ENCODE measurements at regions not wholly inside any gene's neighbourhood (a gene's known extent, or its start where the extent isn't known, plus 50 kb on each side); places are given as distances from the start of the nearest gene placed in this dataset.

- Histone ChIP-seq H3K9me3 (ENCODE audit: control insufficient read depth in 2 of 2, low read length in 2 of 2) (no peaks in the 10 kb centered on the region), H3K27ac (ENCODE audit: low read depth in 2 of 2, low read length in 2 of 2) (no peak overlapping the region), H3K36me3 (ENCODE audit: control insufficient read depth in 2 of 2, insufficient read depth in 2 of 2, low read length in 2 of 2) (no peaks in the 10 kb centered on the region), H3K4me1 (ENCODE audit: control insufficient read depth in 2 of 2, insufficient read depth in 2 of 2, low read length in 2 of 2) (no peaks in the 10 kb centered on the region), H3K4me3 (ENCODE audit: low read length in 2 of 2) (no peak overlapping the region), H3K9ac (ENCODE audit: low read depth in 1 of 2, low read length in 2 of 2) (no peak overlapping the region), H3K27me3 (ENCODE audit: control insufficient read depth in 2 of 2, insufficient read depth in 2 of 2, low read length in 2 of 2) (no peaks in the 10 kb centered on the region)
These were observed 706.8 kb downstream of the GALC start for GRCh38 chr14:87286191-87286590.

DNA sequence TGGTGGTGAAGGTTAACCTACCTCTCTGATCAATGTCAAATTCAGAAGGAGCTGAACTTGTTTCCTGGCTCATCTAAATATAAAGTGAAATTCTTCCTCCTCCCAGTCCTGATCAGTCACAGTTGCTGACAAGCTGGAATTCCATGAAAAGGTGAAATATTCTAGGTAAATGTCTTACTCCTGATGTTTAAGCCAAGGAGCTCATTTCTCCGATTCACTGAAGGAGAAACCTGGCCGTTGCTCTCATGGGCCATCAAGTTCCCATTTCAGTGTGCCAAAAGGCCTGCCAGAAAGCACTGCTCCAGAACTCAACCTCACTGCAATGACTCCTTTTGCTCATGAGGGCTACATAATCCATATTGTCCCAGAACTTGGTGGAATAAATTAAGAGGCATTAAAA is 707.5 kb downstream of the GALC start:
- Histone ChIP-seq H3K9me3 (ENCODE audit: control insufficient read depth in 2 of 2, low read length in 2 of 2) (no peaks in the 10 kb centered on the region), H3K36me3 (ENCODE audit: control insufficient read depth in 2 of 2, insufficient read depth in 2 of 2, low read length in 2 of 2) (no peaks in the 10 kb centered on the region), H3K4me3 (ENCODE audit: low read length in 2 of 2) (no peak overlapping the region), H3K27ac (ENCODE audit: low read depth in 2 of 2, low read length in 2 of 2) (no peak overlapping the region), H3K4me1 (ENCODE audit: control insufficient read depth in 2 of 2, insufficient read depth in 2 of 2, low read length in 2 of 2) (no peaks in the 10 kb centered on the region), H3K27me3 (ENCODE audit: control insufficient read depth in 2 of 2, insufficient read depth in 2 of 2, low read length in 2 of 2) (no peaks in the 10 kb centered on the region), H3K9ac (ENCODE audit: low read depth in 1 of 2, low read length in 2 of 2) (no peak overlapping the region)

DNA sequence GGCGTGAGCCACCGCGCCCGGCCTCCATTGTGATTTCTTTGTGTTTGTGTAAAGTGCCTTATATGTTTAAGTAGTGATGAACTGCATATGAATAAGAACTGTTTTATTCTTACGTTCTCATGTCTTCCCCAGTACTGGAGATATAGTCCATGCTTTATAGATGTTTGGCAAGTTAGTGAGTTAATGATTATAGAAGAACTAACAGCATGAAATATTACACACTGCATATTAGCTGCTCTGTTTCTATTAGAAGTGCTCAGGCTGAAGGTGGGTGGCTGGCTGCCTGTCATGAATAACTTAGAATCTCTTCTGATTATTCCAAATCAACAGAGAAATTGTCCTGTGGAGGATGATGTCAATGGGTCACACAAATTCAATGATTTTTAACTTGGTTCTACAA is 709.4 kb downstream of the GALC start:
- H3K9ac ChIP-seq (ENCODE audit: low read depth in 1 of 2, low read length in 2 of 2) = no peak overlapping the region
- no peaks in the 10 kb centered on the region for H3K4me1 ChIP-seq (ENCODE audit: control insufficient read depth in 2 of 2, insufficient read depth in 2 of 2, low read length in 2 of 2)
- H3K4me3 ChIP-seq (ENCODE audit: low read length in 2 of 2) = no peak overlapping the region
- H3K9me3 ChIP-seq (ENCODE audit: control insufficient read depth in 2 of 2, low read length in 2 of 2) = peaks cover 0 to 1% of the 10 kb centered on the region in 2 donors
- no peak overlapping the region for H3K27ac ChIP-seq (ENCODE audit: low read depth in 2 of 2, low read length in 2 of 2)
- H3K27me3 ChIP-seq (ENCODE audit: control insufficient read depth in 2 of 2, insufficient read depth in 2 of 2, low read length in 2 of 2) = no peaks in the 10 kb centered on the region
- no peaks in the 10 kb centered on the region for H3K36me3 ChIP-seq (ENCODE audit: control insufficient read depth in 2 of 2, insufficient read depth in 2 of 2, low read length in 2 of 2)

DNA sequence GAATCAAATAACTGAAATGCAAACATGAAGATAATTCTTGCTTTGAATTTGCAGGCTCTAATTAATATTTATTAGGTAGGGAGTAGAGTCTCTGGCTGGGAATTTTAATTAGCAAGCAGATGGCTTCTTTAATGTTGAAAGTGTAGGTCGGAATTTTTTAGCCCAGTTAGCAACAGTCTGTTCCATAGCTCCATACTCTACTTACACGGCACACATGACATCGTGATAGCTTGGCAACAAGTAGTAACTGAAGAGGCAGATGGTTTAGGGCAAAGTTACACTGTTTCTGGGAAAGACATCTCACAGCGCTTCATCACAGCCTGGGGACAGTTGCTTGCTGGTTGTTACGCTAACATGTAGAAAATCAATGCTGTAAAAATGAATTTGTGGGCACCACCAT is 710.7 kb downstream of the GALC start:
- Histone ChIP-seq H3K9me3 (ENCODE audit: control insufficient read depth in 2 of 2, low read length in 2 of 2) (peaks cover 0 to 3% of the 10 kb centered on the region in 2 donors), H3K27me3 (ENCODE audit: control insufficient read depth in 2 of 2, insufficient read depth in 2 of 2, low read length in 2 of 2) (no peaks in the 10 kb centered on the region), H3K9ac (ENCODE audit: low read depth in 1 of 2, low read length in 2 of 2) (no peak overlapping the region), H3K36me3 (ENCODE audit: control insufficient read depth in 2 of 2, insufficient read depth in 2 of 2, low read length in 2 of 2) (no peaks in the 10 kb centered on the region), H3K27ac (ENCODE audit: low read depth in 2 of 2, low read length in 2 of 2) (no peak overlapping the region), H3K4me1 (ENCODE audit: control insufficient read depth in 2 of 2, insufficient read depth in 2 of 2, low read length in 2 of 2) (no peaks in the 10 kb centered on the region), H3K4me3 (ENCODE audit: low read length in 2 of 2) (no peak overlapping the region)

DNA sequence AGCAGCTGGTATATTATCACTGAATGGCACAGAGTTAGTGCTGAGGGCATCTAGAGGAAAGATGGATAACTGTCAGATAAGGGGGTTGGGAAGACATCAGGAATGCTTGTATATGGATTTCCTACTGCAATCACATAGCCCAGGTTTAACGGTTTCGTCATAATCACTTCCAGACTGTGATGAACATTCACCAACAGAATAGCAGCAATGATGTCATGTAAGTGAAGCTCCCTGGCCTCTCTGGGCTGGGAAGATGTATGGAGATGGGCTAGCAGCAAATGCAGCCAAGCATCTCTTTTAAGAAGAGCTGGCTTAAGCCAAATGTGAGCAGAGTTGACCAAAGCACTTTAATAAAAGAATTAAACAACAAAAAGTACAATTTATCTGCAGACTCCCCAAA is 714.6 kb downstream of the GALC start:
- Histone ChIP-seq H3K9ac (ENCODE audit: low read depth in 1 of 2, low read length in 2 of 2) (no peak overlapping the region), H3K27me3 (ENCODE audit: control insufficient read depth in 2 of 2, insufficient read depth in 2 of 2, low read length in 2 of 2) (no peaks in the 10 kb centered on the region), H3K27ac (ENCODE audit: low read depth in 2 of 2, low read length in 2 of 2) (no peak overlapping the region), H3K4me1 (ENCODE audit: control insufficient read depth in 2 of 2, insufficient read depth in 2 of 2, low read length in 2 of 2) (no peaks in the 10 kb centered on the region), H3K36me3 (ENCODE audit: control insufficient read depth in 2 of 2, insufficient read depth in 2 of 2, low read length in 2 of 2) (no peaks in the 10 kb centered on the region), H3K4me3 (ENCODE audit: low read length in 2 of 2) (no peak overlapping the region), H3K9me3 (ENCODE audit: control insufficient read depth in 2 of 2, low read length in 2 of 2) (peaks cover 0 to 3% of the 10 kb centered on the region in 2 donors)

DNA sequence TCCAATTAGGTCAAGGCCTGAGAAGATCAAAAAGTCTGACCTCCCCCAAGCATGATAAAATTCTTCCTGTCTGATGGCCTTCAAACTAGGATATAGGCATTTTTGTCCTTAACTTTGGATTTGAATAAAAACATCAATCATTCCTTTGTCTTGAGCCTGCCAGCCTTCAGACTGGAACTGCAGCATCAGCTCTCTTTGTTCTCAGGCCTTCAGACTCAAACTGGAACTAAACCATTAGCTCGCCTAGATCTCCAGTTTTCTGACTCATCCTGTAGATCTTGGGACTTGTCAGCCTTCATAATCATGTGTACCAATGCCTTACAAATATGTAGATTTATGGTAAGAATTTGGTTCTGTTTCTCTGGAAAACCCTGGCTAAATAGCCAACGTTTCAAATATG is 721.7 kb downstream of the GALC start:
- H3K36me3 ChIP-seq (ENCODE audit: control insufficient read depth in 2 of 2, insufficient read depth in 2 of 2, low read length in 2 of 2) = no peaks in the 10 kb centered on the region
- no peak overlapping the region for H3K9ac ChIP-seq (ENCODE audit: low read depth in 1 of 2, low read length in 2 of 2)
- no peak overlapping the region for H3K27ac ChIP-seq (ENCODE audit: low read depth in 2 of 2, low read length in 2 of 2)
- H3K27me3 ChIP-seq (ENCODE audit: control insufficient read depth in 2 of 2, insufficient read depth in 2 of 2, low read length in 2 of 2) = no peaks in the 10 kb centered on the region
- no peaks in the 10 kb centered on the region for H3K9me3 ChIP-seq (ENCODE audit: control insufficient read depth in 2 of 2, low read length in 2 of 2)
- H3K4me3 ChIP-seq (ENCODE audit: low read length in 2 of 2) = no peak overlapping the region
- H3K4me1 ChIP-seq (ENCODE audit: control insufficient read depth in 2 of 2, insufficient read depth in 2 of 2, low read length in 2 of 2) = no peaks in the 10 kb centered on the region

GRCh38 chr14:87268997-87269396 is 724.0 kb downstream of the GALC start:
- Histone ChIP-seq H3K9me3 (ENCODE audit: control insufficient read depth in 2 of 2, low read length in 2 of 2) (peaks cover 0 to 2% of the 10 kb centered on the region in 2 donors), H3K4me1 (ENCODE audit: control insufficient read depth in 2 of 2, insufficient read depth in 2 of 2, low read length in 2 of 2) (no peaks in the 10 kb centered on the region), H3K27ac (ENCODE audit: low read depth in 2 of 2, low read length in 2 of 2) (no peak overlapping the region), H3K36me3 (ENCODE audit: control insufficient read depth in 2 of 2, insufficient read depth in 2 of 2, low read length in 2 of 2) (no peaks in the 10 kb centered on the region), H3K4me3 (ENCODE audit: low read length in 2 of 2) (no peak overlapping the region), H3K27me3 (ENCODE audit: control insufficient read depth in 2 of 2, insufficient read depth in 2 of 2, low read length in 2 of 2) (no peaks in the 10 kb centered on the region), H3K9ac (ENCODE audit: low read depth in 1 of 2, low read length in 2 of 2) (no peak overlapping the region)

- H3K9me3 ChIP-seq (ENCODE audit: control insufficient read depth in 2 of 2, low read length in 2 of 2) = peaks cover 0 to 2% of the 10 kb centered on the region in 2 donors
- no peaks in the 10 kb centered on the region for H3K36me3 ChIP-seq (ENCODE audit: control insufficient read depth in 2 of 2, insufficient read depth in 2 of 2, low read length in 2 of 2)
- no peaks in the 10 kb centered on the region for H3K4me1 ChIP-seq (ENCODE audit: control insufficient read depth in 2 of 2, insufficient read depth in 2 of 2, low read length in 2 of 2)
- no peak overlapping the region for H3K27ac ChIP-seq (ENCODE audit: low read depth in 2 of 2, low read length in 2 of 2)
- no peak overlapping the region for H3K4me3 ChIP-seq (ENCODE audit: low read length in 2 of 2)
- H3K27me3 ChIP-seq (ENCODE audit: control insufficient read depth in 2 of 2, insufficient read depth in 2 of 2, low read length in 2 of 2) = no peaks in the 10 kb centered on the region
- no peak overlapping the region for H3K9ac ChIP-seq (ENCODE audit: low read depth in 1 of 2, low read length in 2 of 2)
These were observed 728.2 kb downstream of the GALC start for GRCh38 chr14:87264796-87265195.

GRCh38 chr14:87264272-87264785 is 728.7 kb downstream of the GALC start:
- H3K4me1 ChIP-seq (ENCODE audit: control insufficient read depth in 2 of 2, insufficient read depth in 2 of 2, low read length in 2 of 2) = no peaks in the 10 kb centered on the region
- H3K4me3 ChIP-seq (ENCODE audit: low read length in 2 of 2) = no peak overlapping the region
- no peak overlapping the region for H3K27ac ChIP-seq (ENCODE audit: low read depth in 2 of 2, low read length in 2 of 2)
- no peaks in the 10 kb centered on the region for H3K36me3 ChIP-seq (ENCODE audit: control insufficient read depth in 2 of 2, insufficient read depth in 2 of 2, low read length in 2 of 2)
- no peaks in the 10 kb centered on the region for H3K27me3 ChIP-seq (ENCODE audit: control insufficient read depth in 2 of 2, insufficient read depth in 2 of 2, low read length in 2 of 2)
- H3K9ac ChIP-seq (ENCODE audit: low read depth in 1 of 2, low read length in 2 of 2) = no peak overlapping the region
- peaks cover 0 to 2% of the 10 kb centered on the region in 2 donors for H3K9me3 ChIP-seq (ENCODE audit: control insufficient read depth in 2 of 2, low read length in 2 of 2)

GRCh38 chr14:87261621-87262020 is 731.4 kb downstream of the GALC start:
- H3K9me3 ChIP-seq (ENCODE audit: control insufficient read depth in 2 of 2, low read length in 2 of 2) = peaks cover 0 to 6% of the 10 kb centered on the region in 2 donors
- no peak overlapping the region for H3K4me3 ChIP-seq (ENCODE audit: low read length in 2 of 2)
- no peaks in the 10 kb centered on the region for H3K36me3 ChIP-seq (ENCODE audit: control insufficient read depth in 2 of 2, insufficient read depth in 2 of 2, low read length in 2 of 2)
- no peaks in the 10 kb centered on the region for H3K4me1 ChIP-seq (ENCODE audit: control insufficient read depth in 2 of 2, insufficient read depth in 2 of 2, low read length in 2 of 2)
- H3K27ac ChIP-seq (ENCODE audit: low read depth in 2 of 2, low read length in 2 of 2) = no peak overlapping the region
- H3K27me3 ChIP-seq (ENCODE audit: control insufficient read depth in 2 of 2, insufficient read depth in 2 of 2, low read length in 2 of 2) = no peaks in the 10 kb centered on the region
- no peak overlapping the region for H3K9ac ChIP-seq (ENCODE audit: low read depth in 1 of 2, low read length in 2 of 2)

DNA sequence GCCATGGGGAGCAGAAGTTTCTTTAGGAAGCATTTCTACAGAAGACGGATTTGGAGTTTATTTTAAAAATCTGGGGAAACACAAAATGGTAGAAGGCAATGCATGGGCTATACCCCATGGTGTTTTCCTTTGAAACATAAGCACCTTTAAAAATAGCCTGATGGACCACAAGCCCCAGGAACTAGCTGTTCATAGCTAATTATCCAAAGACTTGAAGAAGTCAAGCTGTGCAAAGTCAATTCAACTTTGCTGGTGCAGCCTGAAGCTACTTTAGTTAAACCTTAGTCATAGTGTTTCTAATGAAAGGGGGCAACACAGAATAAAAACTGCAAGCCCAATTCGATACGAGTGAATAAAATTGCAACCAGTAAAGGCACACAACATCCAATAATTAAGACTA is 732.5 kb downstream of the GALC start:
- no peaks in the 10 kb centered on the region for H3K27me3 ChIP-seq (ENCODE audit: control insufficient read depth in 2 of 2, insufficient read depth in 2 of 2, low read length in 2 of 2)

More for the DNA sequence above, 732.5 kb downstream of the GALC start:
- Histone ChIP-seq H3K4me3 (ENCODE audit: low read length in 2 of 2) (no peak overlapping the region), H3K4me1 (ENCODE audit: control insufficient read depth in 2 of 2, insufficient read depth in 2 of 2, low read length in 2 of 2) (no peaks in the 10 kb centered on the region), H3K9ac (ENCODE audit: low read depth in 1 of 2, low read length in 2 of 2) (no peak overlapping the region), H3K36me3 (ENCODE audit: control insufficient read depth in 2 of 2, insufficient read depth in 2 of 2, low read length in 2 of 2) (no peaks in the 10 kb centered on the region), H3K9me3 (ENCODE audit: control insufficient read depth in 2 of 2, low read length in 2 of 2) (peaks cover 0 to 5% of the 10 kb centered on the region in 2 donors), H3K27ac (ENCODE audit: low read depth in 2 of 2, low read length in 2 of 2) (no peak overlapping the region)
